B cell (primary cell): ENCODE measurements at regions not wholly inside any gene's neighbourhood (a gene's known extent, or its start where the extent isn't known, plus 50 kb on each side); places are given as distances from the start of the nearest gene placed in this dataset.

Experiments
- EZH2 ChIP-seq: IDR thresholded peaks from 2 replicates; pipeline ENCODE4 v1.6.1; 2012; ENCODE audit warnings: borderline replicate concordance, low read depth, mild to moderate bottlenecking, moderate library complexity, low read length; ENCODE audit not compliant: insufficient read depth, poor library complexity, severe bottlenecking
- TF ChIP-seq, protein P1 (sequence below): fragments of 200-600 bp; IDR thresholded peaks from one replicate; pipeline ENCODE4 v1.8.0; 2022; ENCODE audit warnings: antibody characterized with exemption, mild to moderate bottlenecking

GRCh38 chr6:95686272-95686671, 108.9 kb downstream of the MANEA start:
- TF ChIP-seq, protein P1, sequence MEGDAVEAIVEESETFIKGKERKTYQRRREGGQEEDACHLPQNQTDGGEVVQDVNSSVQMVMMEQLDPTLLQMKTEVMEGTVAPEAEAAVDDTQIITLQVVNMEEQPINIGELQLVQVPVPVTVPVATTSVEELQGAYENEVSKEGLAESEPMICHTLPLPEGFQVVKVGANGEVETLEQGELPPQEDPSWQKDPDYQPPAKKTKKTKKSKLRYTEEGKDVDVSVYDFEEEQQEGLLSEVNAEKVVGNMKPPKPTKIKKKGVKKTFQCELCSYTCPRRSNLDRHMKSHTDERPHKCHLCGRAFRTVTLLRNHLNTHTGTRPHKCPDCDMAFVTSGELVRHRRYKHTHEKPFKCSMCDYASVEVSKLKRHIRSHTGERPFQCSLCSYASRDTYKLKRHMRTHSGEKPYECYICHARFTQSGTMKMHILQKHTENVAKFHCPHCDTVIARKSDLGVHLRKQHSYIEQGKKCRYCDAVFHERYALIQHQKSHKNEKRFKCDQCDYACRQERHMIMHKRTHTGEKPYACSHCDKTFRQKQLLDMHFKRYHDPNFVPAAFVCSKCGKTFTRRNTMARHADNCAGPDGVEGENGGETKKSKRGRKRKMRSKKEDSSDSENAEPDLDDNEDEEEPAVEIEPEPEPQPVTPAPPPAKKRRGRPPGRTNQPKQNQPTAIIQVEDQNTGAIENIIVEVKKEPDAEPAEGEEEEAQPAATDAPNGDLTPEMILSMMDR = no peak
- no peak for TF ChIP-seq EZH2
